Endodermal cell (in vitro differentiated cells): ENCODE measurements at regions not wholly inside any gene's neighbourhood (a gene's known extent, or its start where the extent isn't known, plus 50 kb on each side); places are given as distances from the start of the nearest gene placed in this dataset.

Experiments
- DNase-seq: peaks from one replicate; pipeline ENCODE4 v3.0.0-alpha.2; 2017
- H3K27ac ChIP-seq: 2 replicates; pipeline ENCODE4 v1.5.1; 2013; ENCODE audit warnings: mild to moderate bottlenecking, low read depth, low read length, moderate library complexity
- H3K27me3 ChIP-seq: 2 replicates; pipeline ENCODE4 v1.6.1; 2013; ENCODE audit warnings: mild to moderate bottlenecking, low read length, moderate library complexity; ENCODE audit not compliant: insufficient read depth, control insufficient read depth, poor library complexity, severe bottlenecking
- H3K36me3 ChIP-seq: 2 replicates; pipeline ENCODE4 v1.7.0; 2013; ENCODE audit warnings: mild to moderate bottlenecking, low read length, moderate library complexity; ENCODE audit not compliant: control insufficient read depth, insufficient read depth
- H3K4me1 ChIP-seq: one replicate; pipeline ENCODE4 v1.7.0; 2013; ENCODE audit warnings: low read length; ENCODE audit not compliant: control insufficient read depth, insufficient read depth
- H3K4me3 ChIP-seq: 2 replicates; pipeline ENCODE4 v1.5.1; 2013; ENCODE audit warnings: mild to moderate bottlenecking, low read length, moderate library complexity
- H3K9ac ChIP-seq: 2 replicates; pipeline ENCODE4 v1.6.1; 2013; ENCODE audit warnings: mild to moderate bottlenecking, low read length, moderate library complexity; ENCODE audit not compliant: poor library complexity, severe bottlenecking; ENCODE audit errors: extremely low read depth
- H3K9me3 ChIP-seq: 2 replicates; pipeline ENCODE4 v1.6.1; 2013; ENCODE audit warnings: mild to moderate bottlenecking, low read length, moderate library complexity; ENCODE audit not compliant: control insufficient read depth
- H3K27ac Mint-ChIP-seq: 2 replicates; pipeline ENCODE4 v1.8.0; 2020; ENCODE audit warnings: mixed read lengths
- H3K27me3 Mint-ChIP-seq: 2 replicates; pipeline ENCODE4 v1.8.0; 2021; ENCODE audit warnings: mild to moderate bottlenecking, mixed read lengths; ENCODE audit not compliant: insufficient read depth
- H3K36me3 Mint-ChIP-seq: 2 replicates; pipeline ENCODE4 v1.8.0; 2020; ENCODE audit warnings: low read depth, mixed read lengths
- H3K4me1 Mint-ChIP-seq: 2 replicates; pipeline ENCODE4 v1.8.0; 2020; ENCODE audit warnings: mixed read lengths
- H3K4me3 Mint-ChIP-seq: 2 replicates; pipeline ENCODE4 v1.8.0; 2020; ENCODE audit warnings: mild to moderate bottlenecking, moderate library complexity, mixed read lengths
- H3K9me3 Mint-ChIP-seq: 2 replicates; pipeline ENCODE4 v1.8.0; 2020; ENCODE audit warnings: mild to moderate bottlenecking, mixed read lengths
- CTCF ChIP-seq: fragments of 200-600 bp; sonication (generic); conservative IDR thresholded peaks from 2 replicates; pipeline ENCODE4 v1.5.0; 2021; ENCODE audit warnings: antibody characterized with exemption, mild to moderate bottlenecking
- WGBS, 2 experiments: methylation state at CpG; one replicate each; pipeline versions ENCODE4 v1.1.5 to v1.1.7; 2013; ENCODE audit warnings: missing lambda C conversion rate in 2 of 2, mixed read lengths in 1 of 2; ENCODE audit not compliant: insufficient coverage in 1 of 2, insufficient read length in 1 of 2; 5-methylcytosine and 5-hydroxymethylcytosine counted together

- Mint-ChIP-seq H3K9me3 (no peaks in the 10 kb centered on the region), H3K27ac (no peak overlapping the region), H3K27me3 (peaks cover 37% of the 10 kb centered on the region), H3K4me3 (no peak overlapping the region), H3K4me1 (no peaks in the 10 kb centered on the region), H3K36me3 (no peaks in the 10 kb centered on the region)
- no peaks in the 10 kb centered on the region for H3K36me3 ChIP-seq
- H3K9ac ChIP-seq, result no peak overlapping the region
- WGBS, 2 experiments, result 55 to 77% methylated on average over 4 to 6 of the region's 6 CpGs
- DNase-seq, result no peak
- no peaks in the 10 kb centered on the region for H3K27me3 ChIP-seq
- TF ChIP-seq CTCF, result no peak
- H3K27ac ChIP-seq, result no peak overlapping the region
- peaks cover 24% of the 10 kb centered on the region for H3K9me3 ChIP-seq
- H3K4me1 ChIP-seq, result no peaks in the 10 kb centered on the region
- no peak overlapping the region for H3K4me3 ChIP-seq
Measured at GRCh38 chr6:159446340-159446739, 246.7 kb downstream of the SOD2 start.

GRCh38 chr6:159445351-159445750 lies 247.7 kb downstream of the SOD2 start:
- H3K36me3 ChIP-seq, result no peaks in the 10 kb centered on the region
- no peak overlapping the region for H3K4me3 ChIP-seq
- H3K4me1 ChIP-seq, result no peaks in the 10 kb centered on the region
- peaks cover 24% of the 10 kb centered on the region for H3K9me3 ChIP-seq
- Mint-ChIP-seq H3K4me3 (no peak overlapping the region), H3K9me3 (no peaks in the 10 kb centered on the region), H3K27ac (no peak overlapping the region), H3K4me1 (peaks cover 1% of the 10 kb centered on the region), H3K36me3 (no peaks in the 10 kb centered on the region), H3K27me3 (peaks cover 45% of the 10 kb centered on the region)
- H3K27ac ChIP-seq, result no peak overlapping the region
- no peak overlapping the region for H3K9ac ChIP-seq
- no peak for DNase-seq
- TF ChIP-seq CTCF, result no peak
- H3K27me3 ChIP-seq, result no peaks in the 10 kb centered on the region
- 78 to 92% methylated on average over 3 to 4 of the region's 4 CpGs for WGBS, 2 experiments

GRCh38 chr6:159444056-159444760 lies 248.8 kb downstream of the SOD2 start:
- no peaks in the 10 kb centered on the region for H3K27me3 ChIP-seq
- no peaks in the 10 kb centered on the region for H3K36me3 ChIP-seq
- Mint-ChIP-seq H3K4me1 (peaks cover 6% of the 10 kb centered on the region), H3K9me3 (no peaks in the 10 kb centered on the region), H3K27me3 (peaks cover 48% of the 10 kb centered on the region), H3K27ac (no peak overlapping the region), H3K4me3 (no peak overlapping the region), H3K36me3 (no peaks in the 10 kb centered on the region)
- no peak for DNase-seq
- H3K27ac ChIP-seq, result no peak overlapping the region
- no peaks in the 10 kb centered on the region for H3K4me1 ChIP-seq
- H3K4me3 ChIP-seq, result no peak overlapping the region
- 81 to 86% methylated on average over 7 to 8 of the region's 8 CpGs for WGBS, 2 experiments
- TF ChIP-seq CTCF, result no peak
- H3K9ac ChIP-seq, result no peak overlapping the region
- peaks cover 24% of the 10 kb centered on the region for H3K9me3 ChIP-seq
